LoVo (cell line): ENCODE measurements at regions not wholly inside any gene's neighbourhood (a gene's known extent, or its start where the extent isn't known, plus 50 kb on each side); places are given as distances from the start of the nearest gene placed in this dataset.
"Not testable (repeated sequence)": the region's sequence is repeated elsewhere in the genome, so short reads cannot be mapped to it uniquely, and the experiment has no call there.

ENCODE experiments used
- DNase-seq: peaks from one replicate; pipeline ENCODE4 v3.0.0-alpha.2; 2016; ENCODE audit warnings: low spot score

DNA sequence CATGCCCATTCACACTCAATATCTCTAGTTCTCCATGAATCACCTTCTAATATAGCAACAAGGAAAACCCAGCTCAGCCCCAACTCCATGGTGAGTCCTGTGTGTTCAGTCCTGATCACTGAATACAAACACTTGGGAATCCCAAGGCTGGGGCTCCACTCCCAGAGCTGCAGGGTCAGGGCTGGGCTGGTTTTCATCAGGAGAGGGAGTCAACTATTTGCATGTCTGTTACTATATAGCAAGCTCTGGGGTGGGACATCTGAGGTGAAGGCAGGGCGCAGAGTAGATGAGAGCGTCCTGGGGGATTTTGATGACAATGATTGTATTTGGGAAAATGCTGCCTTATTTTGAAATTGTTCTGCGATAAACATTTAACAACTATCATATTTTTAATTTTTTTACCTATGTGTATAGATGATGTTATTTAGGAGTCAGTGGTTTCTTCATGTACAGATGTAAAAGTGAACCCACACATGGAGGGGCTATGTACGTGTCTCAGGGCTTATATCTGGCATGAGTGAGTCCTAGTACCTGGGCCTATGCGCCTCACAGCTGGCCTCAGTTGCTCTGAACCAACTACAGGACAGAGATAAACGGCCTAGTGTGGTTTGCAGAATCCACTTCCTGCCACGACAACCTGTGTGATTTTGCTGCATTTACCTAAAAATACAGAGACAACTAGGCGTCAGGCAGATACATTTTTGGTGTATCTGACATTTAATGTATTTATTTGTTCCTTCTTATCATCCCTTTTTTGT, 603.7 kb downstream of the TMEM121 start:
- not testable (repeated sequence) for DNase-seq

- DNase-seq, result not testable (repeated sequence)
Measured at GRCh38 chr14:106133126-106133525, 606.7 kb downstream of the TMEM121 start.

DNA sequence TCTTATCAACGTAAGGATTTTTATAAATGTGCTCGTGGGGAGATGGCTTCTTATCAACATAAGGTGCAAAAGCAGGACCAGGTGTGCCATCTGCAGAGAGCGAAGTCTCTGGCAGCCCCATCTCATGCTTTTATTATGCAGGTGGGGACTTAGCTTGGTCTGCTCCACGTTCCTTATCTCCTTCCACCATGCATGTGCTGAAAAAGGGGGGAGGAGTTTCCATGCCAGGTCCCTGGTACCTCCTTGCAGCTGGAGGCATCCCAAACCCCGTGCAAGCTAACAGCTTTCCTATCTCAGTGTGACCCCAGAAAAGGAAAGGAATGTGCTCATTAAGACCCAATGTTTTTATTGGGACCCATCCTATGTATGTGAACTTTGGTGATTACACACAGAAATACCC, 608.5 kb downstream of the TMEM121 start:
- DNase-seq, result no peak

GRCh38 chr14:106141242-106142220, 615.1 kb downstream of the TMEM121 start:
- DNase-seq, result no peak

GRCh38 chr14:106145731-106146130, 619.3 kb downstream of the TMEM121 start:
- DNase-seq, result not testable (repeated sequence)

- peak; percentile 54 for DNase-seq
Measured at GRCh38 chr14:106153362-106153955, 627.1 kb downstream of the TMEM121 start.

GRCh38 chr14:106163316-106163715, 636.9 kb downstream of the TMEM121 start:
- no peak for DNase-seq

DNA sequence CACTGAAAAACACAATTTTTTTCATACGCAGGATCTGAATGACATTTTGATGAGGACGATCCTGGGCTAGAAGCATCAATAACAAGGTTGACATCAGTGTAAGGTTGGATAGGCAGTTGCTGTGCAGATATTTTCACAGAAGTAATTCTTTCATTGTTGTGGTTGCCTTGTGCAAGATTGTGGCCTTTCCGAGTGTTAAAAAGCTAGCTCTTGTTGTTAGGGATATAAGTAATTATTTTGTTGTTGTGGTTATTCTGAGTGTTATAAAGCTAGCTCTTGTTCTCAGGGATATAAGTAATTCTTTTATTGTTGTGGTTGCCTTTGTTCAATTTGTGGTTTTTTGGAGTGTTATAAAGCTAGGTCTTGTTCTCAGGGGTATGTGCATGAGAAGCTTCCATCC, 637.4 kb downstream of the TMEM121 start:
- not testable (repeated sequence) for DNase-seq

- no peak for DNase-seq
Measured at GRCh38 chr14:106166232-106166631, 639.8 kb downstream of the TMEM121 start.

GRCh38 chr14:106166650-106167204, 640.3 kb downstream of the TMEM121 start:
- no peak for DNase-seq

GRCh38 chr14:106170163-106170658, 643.8 kb downstream of the TMEM121 start:
- not testable (repeated sequence) for DNase-seq

DNA sequence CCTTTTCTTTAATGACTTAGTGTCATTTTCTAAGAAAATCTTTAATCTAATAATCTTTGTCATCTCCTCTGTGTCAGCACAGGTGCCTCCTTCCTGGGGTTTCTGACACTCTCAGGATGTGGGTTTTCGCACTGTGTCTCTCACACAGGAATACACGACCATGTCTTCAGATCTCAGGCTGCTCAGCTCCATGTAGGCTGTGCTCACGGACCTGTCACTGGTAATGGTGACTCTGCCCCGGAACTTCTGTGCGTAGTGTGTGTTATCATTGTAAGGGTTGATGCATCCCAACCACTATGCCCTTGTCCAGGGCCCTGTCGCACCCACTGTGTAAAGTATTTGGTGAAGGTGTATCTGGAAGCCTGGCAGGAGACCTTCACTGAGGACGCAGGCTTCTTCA, 647.8 kb downstream of the TMEM121 start:
- DNase-seq, result no peak

GRCh38 chr14:106177266-106178246, 651.2 kb downstream of the TMEM121 start:
- not testable (repeated sequence) for DNase-seq

DNA sequence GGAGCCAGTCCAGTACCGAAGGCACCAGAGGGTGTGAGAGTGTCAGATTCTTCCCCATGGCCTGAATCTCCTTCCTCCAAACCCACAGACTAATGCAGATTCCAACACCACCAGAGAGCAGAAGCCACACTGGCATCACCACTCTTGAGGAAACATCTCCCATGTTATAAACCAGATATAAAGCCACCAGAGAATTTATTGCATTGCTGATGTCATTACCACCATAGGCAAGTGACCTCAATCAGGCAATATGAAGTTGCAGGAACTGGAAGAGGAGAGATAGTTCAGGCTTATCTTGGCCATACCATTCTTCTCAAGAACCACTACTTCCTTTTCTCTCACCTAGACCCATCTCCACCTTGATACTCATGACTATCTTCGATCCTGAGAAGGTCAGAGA, 653.4 kb downstream of the TMEM121 start:
- DNase-seq, result no peak

DNA sequence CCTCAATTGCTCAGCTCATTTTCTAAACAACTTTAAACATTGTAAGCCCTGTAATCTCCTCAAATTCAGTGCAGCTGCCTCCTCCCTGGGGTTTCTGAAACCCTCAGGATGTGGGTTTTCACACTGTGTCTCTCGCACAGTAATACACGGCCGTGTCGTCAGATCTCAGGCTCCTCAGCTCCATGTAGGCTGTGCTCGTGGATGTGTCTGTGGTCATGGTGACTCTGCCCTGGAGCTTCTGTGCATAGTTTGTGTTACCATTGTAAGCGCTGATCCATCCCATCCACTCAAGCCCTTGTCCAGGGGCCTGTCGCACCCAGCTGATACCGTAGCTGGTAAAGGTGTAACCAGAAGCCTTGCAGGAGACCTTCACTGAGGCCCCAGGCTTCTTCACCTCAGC, 658.4 kb downstream of the TMEM121 start:
- DNase-seq, result not testable (repeated sequence)

GRCh38 chr14:106185174-106185836, 658.9 kb downstream of the TMEM121 start:
- not testable (repeated sequence) for DNase-seq

- DNase-seq, result no peak
Measured at GRCh38 chr14:106185837-106186233, 659.5 kb downstream of the TMEM121 start.

GRCh38 chr14:106187216-106187615, 660.8 kb downstream of the TMEM121 start:
- peak; percentile 57 for DNase-seq

DNA sequence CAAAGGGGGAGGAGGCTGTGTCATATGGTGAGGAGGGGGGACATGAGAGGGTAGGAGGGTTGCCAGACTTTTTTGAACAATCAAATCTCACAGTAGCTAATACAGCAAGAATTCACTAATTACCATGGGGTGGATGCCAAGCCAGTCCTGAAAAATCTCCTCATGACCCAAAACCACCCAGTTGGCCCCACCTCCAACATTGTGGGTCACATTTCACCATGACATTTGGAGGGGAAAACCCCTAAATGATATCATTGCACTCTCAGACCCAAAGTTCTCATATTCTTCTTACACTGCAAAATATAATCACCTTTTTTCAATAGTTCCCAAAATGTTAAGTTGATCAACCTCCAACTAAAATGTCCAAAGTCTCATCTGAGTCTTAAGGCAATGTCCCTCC, 666.3 kb downstream of the TMEM121 start:
- DNase-seq, result not testable (repeated sequence)

DNA sequence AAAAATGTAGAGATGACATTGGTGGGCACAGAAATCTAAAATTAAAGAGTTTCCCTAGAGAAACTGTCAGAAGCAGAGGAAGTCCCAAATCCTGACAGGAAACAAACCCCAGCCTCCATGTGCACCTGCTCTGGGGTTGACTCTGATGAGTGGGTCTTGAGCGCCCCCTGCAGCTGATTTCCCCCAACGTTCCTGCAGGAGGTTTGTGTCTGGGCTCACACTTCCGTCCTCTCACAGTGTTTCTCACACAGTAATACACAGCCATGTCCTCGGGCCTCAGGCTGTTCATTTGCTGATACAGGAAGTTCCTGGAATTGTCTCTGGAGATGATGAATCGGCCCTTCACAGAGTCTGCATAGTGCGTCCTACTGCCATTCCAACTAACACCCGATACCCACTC, 670.1 kb downstream of the TMEM121 start:
- DNase-seq, result peak; percentile 32
